ENCODE measurements at regions not wholly inside any gene's neighbourhood (a gene's known extent, or its start where the extent isn't known, plus 50 kb on each side); places are given as distances from the start of the nearest gene placed in this dataset.

DNA sequence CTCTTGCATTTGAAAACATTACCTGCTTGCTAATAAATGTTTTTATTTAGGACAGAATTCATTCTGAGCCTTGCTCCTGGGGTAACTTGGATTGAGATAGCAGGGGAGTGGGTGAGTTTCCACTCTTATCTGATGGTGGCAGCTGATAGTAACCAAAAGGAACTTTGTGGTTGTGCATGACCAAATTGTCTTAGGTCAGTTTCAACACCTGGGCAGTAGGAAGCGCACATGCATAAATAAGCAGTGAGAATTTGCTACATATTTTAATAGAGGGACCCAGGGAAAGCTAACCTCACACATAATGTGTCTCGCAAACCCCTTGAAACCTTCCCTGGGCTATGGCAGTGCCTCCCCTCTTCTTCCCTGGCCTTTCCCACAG, 65.4 kb upstream of the XCR1 start:
- TF ChIP-seq E4F1 (CRISPR knock-in tag; IDR thresholded peaks at IDR 0.05; ENCODE audit: borderline replicate concordance) (no peak), ZBTB8A (IDR thresholded peaks at IDR 0.05; ENCODE audit: partially characterized antibody) (no peak), NFE2 (IDR thresholded peaks at IDR 0.05; ENCODE audit: low read depth) (no peak), E2F3 (CRISPR knock-in tag; IDR thresholded peaks at IDR 0.05) (no peak), RFX5 (IDR thresholded peaks at IDR 0.05; ENCODE audit: low read depth, low read length) (no peak), ELF4 (CRISPR knock-in tag; IDR thresholded peaks at IDR 0.05) (no peak)
- TF ChIP-seq, protein P1, sequence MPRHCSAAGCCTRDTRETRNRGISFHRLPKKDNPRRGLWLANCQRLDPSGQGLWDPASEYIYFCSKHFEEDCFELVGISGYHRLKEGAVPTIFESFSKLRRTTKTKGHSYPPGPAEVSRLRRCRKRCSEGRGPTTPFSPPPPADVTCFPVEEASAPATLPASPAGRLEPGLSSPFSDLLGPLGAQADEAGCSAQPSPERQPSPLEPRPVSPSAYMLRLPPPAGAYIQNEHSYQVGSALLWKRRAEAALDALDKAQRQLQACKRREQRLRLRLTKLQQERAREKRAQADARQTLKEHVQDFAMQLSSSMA (CRISPR knock-in tag; IDR thresholded peaks at IDR 0.05) = no peak
